ENCODE measurements at regions not wholly inside any gene's neighbourhood (a gene's known extent, or its start where the extent isn't known, plus 50 kb on each side); places are given as distances from the start of the nearest gene placed in this dataset.
"Not testable (repeated sequence)": the region's sequence is repeated elsewhere in the genome, so short reads cannot be mapped to it uniquely, and the experiment has no call there.

DNA sequence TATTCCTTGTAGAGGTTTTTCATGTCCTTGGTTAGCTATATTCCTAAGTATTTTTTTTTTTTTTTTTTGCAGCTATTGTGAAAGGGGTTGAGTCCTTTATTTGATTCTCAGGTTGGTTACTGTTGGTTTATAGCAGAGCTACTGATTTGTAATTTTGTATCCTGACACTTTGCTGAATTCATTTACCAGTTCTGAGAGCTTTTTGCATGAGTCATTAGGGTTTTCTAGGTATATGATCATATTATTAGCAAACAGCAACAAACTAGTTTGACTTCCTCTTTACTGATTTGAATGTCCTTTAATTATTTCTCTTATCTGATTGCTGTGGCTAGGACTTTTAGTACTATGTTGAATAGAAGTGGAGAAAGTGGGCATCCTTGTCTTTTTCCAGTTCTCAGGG, 737.4 kb downstream of the ZNF385D start:
- CTCF ChIA-PET, result no interaction called here

DNA sequence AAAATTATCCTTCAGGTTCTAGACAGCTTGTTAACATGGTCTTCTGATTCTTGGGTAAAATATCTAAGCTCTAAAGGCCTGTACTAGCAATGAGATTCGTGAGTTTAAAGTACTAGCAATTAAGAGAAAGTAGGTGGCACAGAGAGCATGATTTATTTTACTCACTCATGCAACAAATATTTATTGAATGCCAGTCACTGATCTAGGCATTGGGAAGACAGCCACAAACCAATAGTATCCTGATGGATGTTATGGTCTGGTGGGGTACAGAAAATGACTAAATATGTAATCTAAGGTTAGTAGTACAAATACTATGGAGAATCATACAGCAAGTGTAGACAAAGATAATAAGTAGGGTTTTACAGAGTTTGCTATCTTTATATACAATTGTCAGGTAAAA, 751.3 kb downstream of the ZNF385D start:
- Histone ChIP-seq H3K27me3 (ENCODE audit: control insufficient read depth, insufficient read depth, low read length) (no peaks in the 10 kb centered on the region), H3K9me3 (ENCODE audit: control insufficient read depth, insufficient read depth, low read length) (no peaks in the 10 kb centered on the region), H3K27ac (ENCODE audit: low read depth, low read length) (no peak overlapping the region), H3K4me3 (ENCODE audit: low read depth, low read length) (no peak overlapping the region)
- TF ChIP-seq, protein P1, sequence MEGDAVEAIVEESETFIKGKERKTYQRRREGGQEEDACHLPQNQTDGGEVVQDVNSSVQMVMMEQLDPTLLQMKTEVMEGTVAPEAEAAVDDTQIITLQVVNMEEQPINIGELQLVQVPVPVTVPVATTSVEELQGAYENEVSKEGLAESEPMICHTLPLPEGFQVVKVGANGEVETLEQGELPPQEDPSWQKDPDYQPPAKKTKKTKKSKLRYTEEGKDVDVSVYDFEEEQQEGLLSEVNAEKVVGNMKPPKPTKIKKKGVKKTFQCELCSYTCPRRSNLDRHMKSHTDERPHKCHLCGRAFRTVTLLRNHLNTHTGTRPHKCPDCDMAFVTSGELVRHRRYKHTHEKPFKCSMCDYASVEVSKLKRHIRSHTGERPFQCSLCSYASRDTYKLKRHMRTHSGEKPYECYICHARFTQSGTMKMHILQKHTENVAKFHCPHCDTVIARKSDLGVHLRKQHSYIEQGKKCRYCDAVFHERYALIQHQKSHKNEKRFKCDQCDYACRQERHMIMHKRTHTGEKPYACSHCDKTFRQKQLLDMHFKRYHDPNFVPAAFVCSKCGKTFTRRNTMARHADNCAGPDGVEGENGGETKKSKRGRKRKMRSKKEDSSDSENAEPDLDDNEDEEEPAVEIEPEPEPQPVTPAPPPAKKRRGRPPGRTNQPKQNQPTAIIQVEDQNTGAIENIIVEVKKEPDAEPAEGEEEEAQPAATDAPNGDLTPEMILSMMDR (IDR thresholded peaks at IDR 0.05; ENCODE audit: low read depth, low read length), result no peak
- DNase-seq (ENCODE audit: low read depth, low spot score), result no peak
- CTCF ChIA-PET, result no interaction called here
- POLR2A ChIA-PET, result no interaction called here

More for the DNA sequence above, 737.4 kb downstream of the ZNF385D start:
- POLR2A ChIA-PET, result no interaction called here
- Histone ChIP-seq H3K27ac (ENCODE audit: low read depth, low read length) (no peak overlapping the region), H3K4me3 (ENCODE audit: low read depth, low read length) (no peak overlapping the region), H3K9me3 (ENCODE audit: control insufficient read depth, insufficient read depth, low read length) (peaks cover 4% of the 10 kb centered on the region), H3K27me3 (ENCODE audit: control insufficient read depth, insufficient read depth, low read length) (no peaks in the 10 kb centered on the region)
- DNase-seq (ENCODE audit: low read depth, low spot score), result no peak
- TF ChIP-seq, protein P1 (IDR thresholded peaks at IDR 0.05; ENCODE audit: low read depth, low read length), result no peak

DNA sequence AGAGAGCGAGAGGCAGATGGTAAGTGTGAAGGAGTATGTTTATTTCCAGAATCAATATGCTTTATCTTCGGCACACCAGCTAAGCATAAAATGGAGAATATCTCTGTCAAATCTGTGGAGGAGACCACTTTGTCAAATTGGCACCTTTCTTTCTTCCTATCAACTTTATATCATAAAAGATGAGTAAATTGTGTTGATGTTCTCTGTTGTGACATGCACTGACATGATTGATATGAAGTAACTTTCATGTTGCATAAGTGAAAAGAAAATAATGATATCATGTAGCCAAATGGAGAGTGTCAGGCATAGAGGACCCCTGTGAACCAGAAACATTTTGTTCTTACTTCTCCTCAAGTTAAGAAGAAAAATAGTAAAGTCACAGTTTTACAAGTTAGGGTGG, 753.8 kb downstream of the ZNF385D start:
- Histone ChIP-seq H3K9me3 (ENCODE audit: control insufficient read depth, insufficient read depth, low read length) (no peaks in the 10 kb centered on the region), H3K27ac (ENCODE audit: low read depth, low read length) (no peak overlapping the region), H3K4me3 (ENCODE audit: low read depth, low read length) (no peak overlapping the region), H3K27me3 (ENCODE audit: control insufficient read depth, insufficient read depth, low read length) (no peaks in the 10 kb centered on the region)
- CTCF ChIA-PET, result no interaction called here
- POLR2A ChIA-PET, result no interaction called here
- DNase-seq (ENCODE audit: low read depth, low spot score), result no peak
- TF ChIP-seq, protein P1 (IDR thresholded peaks at IDR 0.05; ENCODE audit: low read depth, low read length), result no peak

DNA sequence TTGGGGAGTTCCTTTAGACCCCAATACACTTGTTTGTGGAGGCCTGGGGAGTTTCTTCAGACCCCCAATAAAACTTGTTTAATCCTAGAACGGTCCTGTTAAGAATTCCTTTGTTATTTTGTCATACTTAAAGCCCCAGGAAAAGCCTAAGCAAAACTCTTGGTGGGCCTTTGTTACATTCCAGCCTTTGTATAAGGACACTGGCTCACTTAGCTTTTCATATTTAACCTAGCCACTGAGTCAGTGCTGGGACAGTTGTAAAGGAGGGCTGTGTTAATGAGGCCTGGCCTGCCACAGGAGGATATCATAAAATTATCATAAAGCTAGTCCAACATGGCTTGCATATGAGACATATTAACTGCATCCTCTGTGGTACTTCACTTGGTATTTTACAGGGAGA, 760.1 kb downstream of the ZNF385D start:
- H3K9me3 ChIP-seq (ENCODE audit: control insufficient read depth, insufficient read depth, low read length), result no peaks in the 10 kb centered on the region
- CTCF ChIA-PET, result no interaction called here
- TF ChIP-seq, protein P1 (IDR thresholded peaks at IDR 0.05; ENCODE audit: low read depth, low read length), result no peak
- no peaks in the 10 kb centered on the region for H3K27me3 ChIP-seq (ENCODE audit: control insufficient read depth, insufficient read depth, low read length)
- POLR2A ChIA-PET, result no interaction called here
- no peak overlapping the region for H3K4me3 ChIP-seq (ENCODE audit: low read depth, low read length)
- no peak for DNase-seq (ENCODE audit: low read depth, low spot score)
- H3K27ac ChIP-seq (ENCODE audit: low read depth, low read length), result no peak overlapping the region

DNA sequence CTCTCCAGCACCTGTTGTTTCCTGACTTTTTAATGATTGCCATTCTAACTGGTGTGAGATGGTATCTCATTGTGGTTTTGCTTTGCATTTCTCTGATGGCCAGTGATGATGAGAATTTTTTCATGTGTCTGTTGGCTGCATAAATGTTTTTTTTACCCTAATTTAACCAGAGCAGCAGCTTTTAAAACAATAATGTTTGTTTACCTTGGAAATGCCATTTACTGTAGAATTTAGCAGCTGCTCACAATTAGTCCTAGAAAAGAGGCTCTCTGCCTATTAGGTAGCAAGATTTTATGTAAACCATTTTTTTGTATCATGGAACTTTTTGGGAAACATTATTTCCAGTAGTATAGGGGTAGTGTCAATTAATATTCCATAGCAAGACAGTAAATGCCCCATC, 761.4 kb downstream of the ZNF385D start:
- POLR2A ChIA-PET; H3K27ac ChIP-seq (ENCODE audit: low read depth, low read length); H3K4me3 ChIP-seq (ENCODE audit: low read depth, low read length); H3K9me3 ChIP-seq (ENCODE audit: control insufficient read depth, insufficient read depth, low read length); DNase-seq (ENCODE audit: low read depth, low spot score); H3K27me3 ChIP-seq (ENCODE audit: control insufficient read depth, insufficient read depth, low read length); CTCF ChIA-PET: not testable (repeated sequence)

DNA sequence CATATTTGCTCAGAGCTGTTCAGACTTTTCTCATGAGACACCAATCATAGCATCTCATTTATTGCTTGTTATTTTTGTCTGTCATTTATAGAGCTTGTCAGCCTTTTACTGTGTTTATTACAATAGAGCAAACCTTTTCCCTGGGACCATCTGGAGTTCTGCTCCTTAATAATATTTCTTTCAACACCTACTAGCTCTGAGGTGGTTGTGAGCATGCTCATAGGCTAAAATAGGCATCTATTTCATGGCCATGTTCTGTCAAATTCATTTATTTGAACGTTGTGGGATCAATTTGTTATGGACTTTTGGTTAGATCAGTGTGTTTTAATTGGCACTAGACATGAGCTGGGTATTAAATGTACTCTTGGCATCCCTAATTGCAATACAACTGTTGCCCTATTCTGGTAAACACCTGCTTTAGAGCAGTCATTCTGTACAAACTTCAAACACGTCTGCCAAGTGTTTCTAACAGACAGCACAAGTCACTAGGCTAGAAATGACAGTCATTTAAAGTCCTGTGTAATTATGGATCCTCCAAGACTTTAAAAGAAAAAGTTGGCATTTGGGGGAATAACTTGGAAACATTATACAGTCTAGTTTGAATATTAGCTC, 766.3 kb downstream of the ZNF385D start:
- POLR2A ChIA-PET, result no interaction called here
- no peak overlapping the region for H3K27ac ChIP-seq (ENCODE audit: low read depth, low read length)
- TF ChIP-seq, protein P1 (IDR thresholded peaks at IDR 0.05; ENCODE audit: low read depth, low read length), result no peak
- DNase-seq (ENCODE audit: low read depth, low spot score), result no peak
- no peaks in the 10 kb centered on the region for H3K9me3 ChIP-seq (ENCODE audit: control insufficient read depth, insufficient read depth, low read length)
- H3K27me3 ChIP-seq (ENCODE audit: control insufficient read depth, insufficient read depth, low read length), result no peaks in the 10 kb centered on the region
- CTCF ChIA-PET, result no interaction called here
- no peak overlapping the region for H3K4me3 ChIP-seq (ENCODE audit: low read depth, low read length)

Data from AG04450 (cell line).